NCI-H1105 treated with DMSO at 0.1 percent for 48 hours (cell line): ENCODE measurements at regions not wholly inside any gene's neighbourhood (a gene's known extent, or its start where the extent isn't known, plus 50 kb on each side); places are given as distances from the start of the nearest gene placed in this dataset.
"Not testable (repeated sequence)": the region's sequence is repeated elsewhere in the genome, so short reads cannot be mapped to it uniquely, and the experiment has no call there.

Experiments
- DNase-seq: peaks from one replicate; lab custom pipeline; 2025; lab: John Stamatoyannopoulos, UW

DNA sequence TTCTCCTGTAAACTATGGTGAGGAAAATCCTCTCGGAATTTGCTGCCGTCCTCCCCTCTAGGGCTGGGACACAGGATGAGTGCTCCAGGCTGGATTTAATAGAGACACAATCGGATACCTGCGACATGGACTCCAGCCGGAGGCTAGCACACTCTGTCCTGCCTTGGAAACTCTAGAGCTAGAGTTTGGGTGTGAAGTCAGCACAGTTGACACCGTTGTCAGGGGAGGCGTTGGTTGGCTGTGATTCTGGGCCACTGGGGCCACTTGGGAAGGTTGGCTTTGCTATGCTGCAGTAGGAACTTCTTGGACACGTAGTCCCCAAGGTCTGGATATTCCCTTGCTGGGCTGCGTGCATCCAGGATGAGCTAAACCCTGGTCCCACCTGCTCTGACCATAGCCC lies 169.4 kb downstream of the NRN1 start:
- DNase-seq, result no peak

DNA sequence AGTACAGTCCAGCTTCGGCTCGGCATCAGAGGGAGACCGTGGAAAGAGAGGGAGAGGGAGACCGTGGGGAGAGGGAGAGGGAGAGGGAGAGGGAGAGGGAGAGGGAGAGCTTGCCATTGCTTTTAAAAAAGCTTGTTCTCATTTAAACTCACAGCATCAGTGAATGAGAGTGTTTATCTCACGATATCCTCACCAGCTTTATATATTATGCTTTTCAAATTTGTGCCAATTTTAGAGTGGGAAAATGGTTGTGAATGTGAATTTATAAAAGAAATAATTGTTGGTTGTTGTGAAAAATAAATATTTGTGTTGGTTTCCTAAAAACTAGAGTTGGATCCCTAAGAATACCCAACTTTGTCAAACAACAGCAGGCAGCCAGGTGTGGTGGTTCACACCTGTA lies 170.1 kb downstream of the NRN1 start:
- not testable (repeated sequence) for DNase-seq

DNA sequence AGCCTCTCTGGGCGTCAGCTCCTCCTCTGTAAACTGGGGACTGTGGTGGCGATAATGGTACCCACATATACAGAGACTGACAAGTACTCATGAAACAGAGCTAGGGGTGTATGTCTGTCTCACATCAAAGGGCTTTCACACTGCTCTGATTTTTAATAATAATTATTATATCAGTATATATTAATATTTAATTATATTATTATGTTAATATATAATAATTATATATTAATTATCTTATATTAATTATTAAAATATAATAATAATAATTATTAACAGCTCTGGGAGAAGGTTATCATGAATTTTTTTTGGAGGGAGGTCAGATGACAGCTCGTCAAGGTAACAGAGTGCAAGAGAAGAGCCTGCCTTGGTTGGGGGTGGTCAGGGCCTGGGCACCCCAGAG lies 173.6 kb downstream of the NRN1 start:
- no peak for DNase-seq

DNA sequence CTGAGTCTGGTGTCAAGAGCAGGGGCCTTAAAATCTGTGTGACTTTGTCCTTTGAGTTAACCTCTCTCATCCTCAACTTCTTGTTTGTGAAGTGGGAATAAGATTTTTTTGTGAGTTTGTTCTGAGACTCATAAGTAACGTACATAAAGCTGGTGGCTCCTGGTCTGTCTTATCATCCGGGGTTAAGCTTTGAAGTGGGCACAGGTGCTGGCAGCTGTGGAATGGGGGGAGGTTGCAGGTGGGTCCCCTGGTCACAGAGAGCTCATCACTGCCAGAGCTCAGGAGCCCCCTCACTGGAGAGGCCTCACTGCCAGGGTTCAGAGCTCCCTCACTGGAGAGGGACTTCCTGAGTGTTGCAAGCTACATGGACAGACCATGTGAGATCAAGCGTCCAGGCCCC lies 174.1 kb downstream of the NRN1 start:
- no peak for DNase-seq

DNA sequence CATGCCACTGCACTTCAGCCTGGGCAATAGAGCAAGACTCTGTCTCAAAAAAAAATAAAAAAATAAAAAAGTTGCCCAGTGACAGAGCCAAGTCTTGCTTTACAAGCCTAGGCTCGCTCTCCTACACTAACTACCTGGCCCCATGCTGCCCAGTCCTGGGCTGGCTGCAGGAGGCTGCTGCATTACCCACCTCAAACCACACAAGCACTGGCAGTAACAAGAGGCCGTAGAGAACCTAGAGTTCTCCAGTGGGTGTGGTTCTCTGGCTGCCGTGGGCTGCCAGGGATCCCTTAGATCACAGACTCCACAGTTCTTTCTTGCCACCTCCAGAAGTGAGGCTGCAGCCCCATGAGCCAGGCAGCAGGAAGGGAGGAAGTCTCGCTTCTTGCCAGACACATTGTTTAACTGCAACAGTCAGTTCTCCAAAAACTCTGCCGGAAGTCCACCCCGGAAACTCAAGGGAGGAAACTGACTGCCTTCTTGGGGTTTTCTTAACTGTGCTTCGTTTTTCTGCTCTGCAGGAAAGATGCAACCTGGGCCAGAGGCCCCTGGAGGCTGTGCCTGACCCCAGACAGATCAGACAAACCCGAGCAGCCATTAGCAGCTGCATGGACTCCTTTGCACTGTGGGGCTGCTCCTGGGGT lies 175.4 kb downstream of the NRN1 start:
- not testable (repeated sequence) for DNase-seq

DNA sequence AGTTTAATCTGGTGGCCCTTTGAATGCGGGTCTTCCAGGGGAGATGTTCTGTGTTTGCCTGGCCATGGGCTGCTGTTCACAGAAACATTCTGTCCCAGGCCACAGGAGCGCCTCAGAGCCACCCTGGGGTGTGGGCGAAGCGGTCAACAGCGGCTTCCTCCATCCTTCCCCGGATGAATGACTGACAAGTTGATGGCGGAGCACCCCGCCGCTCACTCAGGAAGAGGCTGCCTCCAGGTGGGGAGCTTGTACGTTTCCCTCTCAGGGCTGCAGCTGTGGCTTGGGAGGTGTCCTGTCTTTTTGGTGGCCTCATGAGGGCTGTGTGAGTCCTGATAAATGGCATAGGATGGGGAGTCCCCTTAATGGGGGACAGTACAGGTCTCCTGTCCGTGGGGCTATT lies 178.4 kb downstream of the NRN1 start:
- no peak for DNase-seq

DNA sequence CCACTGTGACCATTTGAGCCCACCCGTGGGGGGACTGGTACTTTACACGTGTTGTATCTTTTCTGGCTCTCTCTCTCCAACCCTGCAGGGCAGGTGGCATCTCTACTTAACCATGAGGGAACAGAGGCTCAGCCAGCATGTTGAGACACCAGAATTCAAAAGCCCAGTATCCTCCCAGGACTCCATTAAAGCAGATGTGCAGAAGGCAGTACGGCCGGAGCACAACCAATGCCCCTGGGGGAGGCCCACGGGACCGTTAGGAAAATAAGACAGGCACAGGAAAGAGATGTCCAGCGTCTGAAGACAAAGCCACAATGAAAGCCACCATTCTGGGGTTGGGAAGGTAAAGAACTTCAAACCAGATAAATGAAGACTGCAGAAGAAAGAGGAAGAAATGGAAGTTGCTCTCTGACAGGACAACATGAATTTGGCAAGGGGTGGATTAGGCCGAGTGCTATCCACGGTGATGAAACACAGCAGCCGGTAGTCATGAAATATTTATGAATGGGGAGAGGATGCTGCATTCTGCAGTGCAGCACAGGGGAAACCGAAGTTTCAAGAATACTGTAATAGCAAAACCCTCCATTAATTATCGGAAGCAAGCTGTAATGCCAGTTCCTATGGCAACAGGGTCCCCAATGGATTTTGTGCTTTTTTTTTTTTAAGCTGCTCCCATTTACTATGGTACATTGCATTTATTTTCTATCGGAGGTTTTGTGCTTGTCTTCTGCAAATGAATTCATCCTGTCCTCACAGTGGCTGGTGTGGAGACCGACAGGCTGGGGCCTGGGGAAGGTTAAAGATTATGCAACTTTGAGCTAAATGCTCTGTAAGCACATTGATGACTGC lies 179.4 kb downstream of the NRN1 start:
- DNase-seq, result no peak

DNA sequence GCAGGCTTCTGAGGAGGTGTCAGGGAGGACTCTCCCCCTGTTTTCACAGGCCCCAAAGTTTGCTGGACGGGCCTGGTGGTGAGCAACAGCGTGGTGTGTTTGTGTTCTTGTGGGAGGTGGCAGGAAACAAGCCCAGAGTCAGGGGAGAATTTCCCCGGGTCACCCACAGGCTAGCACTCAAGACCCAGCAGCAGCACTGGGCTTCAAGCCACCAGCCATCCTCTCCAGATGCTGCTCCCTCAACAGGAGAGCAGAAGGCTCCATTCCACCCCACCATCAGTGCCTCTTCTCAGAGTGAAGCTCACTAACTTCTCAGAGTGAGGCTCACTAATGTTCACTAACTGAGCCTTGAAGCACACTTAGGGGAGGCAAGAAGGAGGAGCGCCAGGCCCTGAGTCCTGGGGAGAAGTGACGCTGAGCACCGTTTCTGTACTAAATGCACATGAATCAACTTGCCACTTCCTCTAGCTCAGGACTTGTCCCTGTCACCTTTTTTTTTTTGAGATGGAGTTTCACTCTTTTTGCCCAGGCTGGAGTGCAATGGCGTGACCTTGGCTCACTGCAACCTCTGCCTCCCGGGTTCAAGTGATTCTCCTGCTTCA lies 182.2 kb downstream of the NRN1 start:
- DNase-seq, result not testable (repeated sequence)
